NCI-H1092 (cell line): ENCODE measurements at regions not wholly inside any gene's neighbourhood (a gene's known extent, or its start where the extent isn't known, plus 50 kb on each side); places are given as distances from the start of the nearest gene placed in this dataset.

Experiments used
- DNase-seq: peaks from one replicate; lab custom pipeline; 2025; lab: John Stamatoyannopoulos, UW

DNA sequence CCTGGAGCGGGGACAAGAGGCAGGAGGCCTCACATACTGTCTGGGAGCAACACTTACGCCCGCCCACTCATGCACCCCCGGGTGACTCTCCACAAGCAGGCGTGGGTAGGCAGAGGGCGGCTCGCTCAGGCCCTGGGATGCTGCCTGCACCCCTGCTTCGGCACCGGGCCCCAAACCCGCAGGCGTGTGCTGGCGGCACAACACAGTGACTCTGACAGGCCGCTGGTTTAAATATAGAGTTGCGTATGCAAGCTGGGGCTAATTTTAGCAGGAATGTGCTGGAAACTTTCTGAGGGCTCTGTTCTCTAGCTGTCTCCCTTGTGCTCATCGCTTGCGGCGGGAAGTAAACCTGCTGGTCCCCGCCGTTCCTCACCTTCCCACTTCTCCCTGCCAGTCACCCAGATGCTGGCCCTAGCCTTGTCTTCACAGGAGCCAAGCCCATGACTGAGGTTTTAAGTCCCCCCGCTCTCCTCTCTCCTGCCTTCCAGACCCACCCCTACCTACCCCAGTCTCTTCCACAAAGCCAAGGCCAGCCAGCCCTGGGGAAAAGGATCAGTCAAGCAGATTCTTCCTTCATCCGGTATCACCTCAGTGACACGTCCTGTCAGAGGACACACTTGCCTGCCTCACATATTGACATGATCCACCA lies 94.5 kb upstream of the FOXP4 start:
- DNase-seq: no peak

DNA sequence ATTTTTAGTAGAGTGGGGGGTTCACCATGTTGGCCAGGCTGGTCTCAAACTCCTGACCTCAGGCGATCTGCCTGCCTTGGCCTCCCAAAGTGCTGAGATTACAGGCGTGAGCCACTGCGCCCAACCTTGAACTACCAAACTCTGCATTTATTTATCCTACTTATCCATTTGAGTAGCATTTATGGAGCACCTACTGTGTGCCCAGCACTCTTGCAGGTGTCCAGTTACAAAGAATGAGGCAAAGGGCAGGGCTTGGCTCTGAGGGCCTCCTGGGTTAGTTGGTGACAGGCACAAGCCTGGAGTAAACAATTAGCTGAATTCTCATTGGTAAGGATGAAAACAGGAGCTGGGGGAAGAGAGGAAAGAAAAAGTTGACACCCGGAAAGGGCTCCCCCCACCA lies 93.4 kb upstream of the FOXP4 start:
- DNase-seq: no peak

DNA sequence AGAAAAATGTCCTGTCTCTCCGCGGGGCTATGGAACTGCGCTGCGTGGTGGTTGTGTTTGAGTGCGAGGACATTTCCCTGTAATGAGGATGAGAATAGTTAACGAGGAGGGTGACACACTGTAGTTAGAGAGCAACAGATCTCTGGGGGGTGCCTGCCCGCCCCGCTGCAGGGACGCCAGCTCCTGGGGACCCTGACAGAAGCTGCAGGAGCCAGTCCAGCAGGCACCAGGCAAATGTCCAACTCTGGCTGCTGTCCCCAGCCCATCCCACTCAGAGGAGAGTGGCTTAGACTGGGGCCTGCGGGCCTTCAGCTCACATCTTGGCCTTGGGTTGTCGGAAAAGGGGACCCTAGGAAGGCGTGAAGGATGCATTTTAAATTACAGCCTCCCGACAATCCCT lies 92.9 kb upstream of the FOXP4 start:
- no peak for DNase-seq

DNA sequence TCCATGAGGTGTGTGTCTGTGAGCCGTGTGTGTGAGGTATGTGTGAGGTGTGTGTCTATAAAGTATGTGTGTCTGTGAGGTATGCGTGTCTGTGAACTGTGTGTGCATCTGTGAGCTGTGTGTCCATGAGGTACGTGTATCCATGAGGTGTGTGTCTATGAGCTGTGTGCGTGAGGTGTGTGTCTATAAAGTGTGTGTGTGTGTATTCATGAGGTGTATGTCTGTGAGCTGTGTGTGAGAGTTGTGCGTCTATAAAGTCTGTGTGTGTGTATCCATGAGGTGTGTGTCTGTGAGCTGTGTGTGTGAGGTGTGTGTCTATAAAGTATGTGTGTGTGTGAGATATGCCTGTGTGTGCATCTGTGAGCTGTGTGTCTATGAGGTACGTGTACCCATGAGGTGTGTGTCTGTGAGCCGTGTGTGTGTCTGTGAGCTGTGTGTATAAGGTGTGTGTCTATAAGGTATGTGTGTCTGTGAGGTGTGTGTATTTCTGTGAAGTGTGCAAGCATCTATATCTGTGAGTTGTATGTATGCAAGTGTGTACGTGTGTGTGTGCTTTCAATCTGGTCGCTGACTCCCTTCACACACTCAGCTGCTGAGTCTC lies 91.9 kb upstream of the FOXP4 start:
- no peak for DNase-seq

DNA sequence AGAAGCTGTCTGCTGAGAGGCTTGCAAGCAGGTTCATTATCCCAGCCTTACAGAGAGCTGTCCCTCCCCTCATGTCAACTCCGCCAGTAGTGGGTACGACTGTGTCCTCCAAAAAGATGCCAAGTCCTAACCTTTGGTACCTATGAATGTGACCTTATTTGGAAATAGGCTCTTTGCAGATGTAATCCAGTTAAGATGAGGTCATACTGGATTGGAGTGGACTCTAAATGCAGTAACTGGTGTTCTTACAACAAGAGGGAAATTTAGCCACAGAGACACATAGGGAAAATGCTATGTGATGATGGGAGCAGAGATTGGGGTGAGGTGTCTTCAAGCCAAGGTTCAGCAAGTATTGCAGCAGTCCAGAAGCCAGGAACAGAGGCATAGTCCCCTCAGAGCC lies 90.8 kb upstream of the FOXP4 start:
- DNase-seq: no peak

DNA sequence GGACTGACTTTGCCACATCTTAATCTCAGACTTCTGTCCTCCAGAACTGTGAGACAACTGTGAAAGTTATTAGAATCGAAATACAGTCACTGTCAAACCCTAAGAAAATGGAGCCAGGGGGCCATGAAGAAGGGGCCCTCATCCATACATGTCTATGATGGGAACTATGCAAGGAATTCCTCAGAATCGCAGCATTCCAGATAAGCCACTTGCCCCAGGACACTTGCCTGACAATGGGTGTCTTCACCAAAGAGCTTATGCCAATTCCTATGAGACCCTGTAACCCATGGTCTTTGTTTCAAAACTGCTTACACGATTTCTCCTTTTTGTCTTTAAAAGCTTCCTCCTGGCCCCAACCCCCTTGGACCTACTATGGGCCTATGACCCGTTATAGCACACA lies 90.4 kb upstream of the FOXP4 start:
- no peak for DNase-seq

DNA sequence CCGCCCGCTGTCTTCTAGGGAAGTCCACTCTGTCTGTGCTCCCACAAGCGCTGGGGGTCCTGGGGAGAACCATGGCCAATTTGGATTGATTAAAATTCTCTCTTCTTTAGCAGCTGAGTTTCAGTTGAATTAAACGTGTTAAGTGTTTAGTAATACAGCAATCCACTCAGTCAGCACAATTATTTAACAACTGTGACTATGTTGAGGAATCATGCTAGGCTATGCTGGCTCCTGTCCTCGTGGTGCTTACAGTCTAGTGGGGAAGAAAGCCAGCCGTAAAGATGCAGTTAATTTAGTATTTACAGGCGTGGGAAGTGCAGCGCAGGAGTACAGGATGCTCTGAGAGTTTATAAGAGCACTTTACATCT lies 88.9 kb upstream of the FOXP4 start:
- DNase-seq: no peak

DNA sequence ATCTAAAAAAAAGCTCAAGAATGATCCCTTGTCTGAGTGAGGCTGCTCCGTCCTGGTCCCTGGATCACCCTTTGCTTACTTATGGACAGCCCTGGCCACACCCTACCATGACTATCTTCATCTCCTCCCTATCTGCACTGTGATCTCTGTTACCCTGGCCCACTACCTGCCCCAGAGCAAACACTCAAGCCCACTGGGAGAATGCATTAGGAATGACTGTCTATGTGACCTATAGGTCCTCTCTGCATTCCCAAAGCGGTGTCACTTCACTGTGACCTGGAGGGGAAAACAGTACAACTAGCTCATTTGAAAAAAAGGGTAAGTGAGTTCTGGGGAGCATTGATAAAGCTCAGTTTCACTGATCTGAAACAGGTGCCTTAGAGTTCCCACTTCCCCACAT lies 86.4 kb upstream of the FOXP4 start:
- no peak for DNase-seq

DNA sequence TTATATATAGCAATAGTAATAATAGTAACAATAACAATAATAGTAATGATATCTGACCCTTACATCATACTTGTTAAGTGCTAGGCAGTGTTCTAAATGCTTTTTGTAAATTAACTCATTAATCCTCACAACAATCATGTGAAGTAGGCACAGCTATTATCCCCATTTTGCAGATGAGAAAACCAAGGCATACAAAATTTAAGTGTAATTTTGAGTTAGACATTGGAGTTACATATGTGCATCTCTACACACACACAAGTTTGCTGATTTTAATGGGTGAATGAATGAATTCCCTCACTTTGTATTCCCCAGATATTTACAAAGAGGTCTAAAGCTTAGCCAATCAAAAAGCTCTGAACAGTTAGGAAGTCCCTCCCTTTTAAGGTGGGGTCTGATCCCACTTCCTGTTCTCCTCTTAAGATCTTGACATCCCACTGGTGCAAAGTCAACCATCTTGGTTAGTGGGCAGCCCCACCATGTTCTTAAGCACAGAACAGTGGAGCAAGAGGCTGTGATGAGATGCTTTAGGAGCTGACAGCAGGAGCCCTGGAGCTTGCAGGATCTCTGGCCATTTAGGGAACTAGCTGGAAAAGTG lies 85.3 kb upstream of the FOXP4 start:
- no peak for DNase-seq

DNA sequence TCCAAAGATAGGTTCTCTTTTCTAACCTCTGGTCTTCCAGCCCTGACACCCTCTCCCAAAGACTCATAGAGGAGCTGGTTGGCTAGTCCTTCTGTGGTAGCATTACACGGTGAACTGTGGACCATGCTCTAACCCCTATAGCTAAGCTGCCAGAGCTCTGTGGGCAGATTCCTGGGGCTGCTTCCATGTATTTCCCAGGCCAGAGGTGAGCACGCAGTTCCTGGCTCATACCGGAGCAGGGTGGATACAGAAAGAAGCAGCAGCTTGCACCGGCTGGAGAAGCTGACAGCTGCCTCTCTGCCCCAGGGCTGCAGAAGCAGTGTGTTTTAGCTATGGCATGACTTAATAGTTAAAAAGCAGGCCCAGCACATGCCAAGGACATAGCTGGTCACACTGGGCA lies 84.1 kb upstream of the FOXP4 start:
- DNase-seq: no peak

DNA sequence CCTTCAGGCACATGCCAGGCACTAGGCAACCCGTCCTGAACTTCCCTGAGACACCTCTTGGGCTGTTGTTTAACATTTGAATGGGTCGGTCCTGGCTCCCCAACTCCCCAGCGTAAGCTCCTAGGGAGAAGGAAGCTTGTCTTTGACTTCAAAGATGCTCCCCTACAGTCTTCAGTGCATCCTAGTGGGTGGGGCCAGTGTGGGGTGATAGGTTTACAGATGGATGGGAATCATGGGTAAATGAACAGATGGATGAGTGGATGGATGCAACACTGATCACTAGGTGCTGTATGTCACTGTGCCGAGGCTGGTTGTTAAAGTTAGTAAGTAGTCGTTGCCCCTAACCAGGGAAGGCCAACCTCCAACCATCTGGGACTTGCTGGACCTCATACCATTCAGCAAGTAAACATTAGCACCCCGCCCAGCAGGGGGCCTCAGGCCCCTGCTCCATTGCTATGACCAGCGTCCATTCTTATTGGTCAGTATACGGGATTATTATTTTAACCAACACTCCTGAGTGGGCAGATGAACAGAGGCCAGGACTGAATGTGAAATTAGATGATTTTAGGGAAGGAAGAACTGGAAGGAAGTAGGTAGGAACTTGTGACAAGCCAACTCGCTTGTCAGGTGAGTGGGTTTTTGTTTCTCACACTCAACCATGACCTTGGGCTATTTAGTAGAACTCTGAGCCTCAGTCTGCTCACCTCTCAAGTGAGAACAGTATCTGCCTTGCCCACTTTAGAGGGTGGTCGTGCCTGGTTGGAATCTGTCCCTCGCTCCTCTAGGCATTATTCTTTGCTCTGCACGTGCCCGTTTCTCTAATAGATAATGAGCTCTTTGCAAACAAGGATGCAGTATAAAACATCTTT lies 82.9 kb upstream of the FOXP4 start:
- no peak for DNase-seq

DNA sequence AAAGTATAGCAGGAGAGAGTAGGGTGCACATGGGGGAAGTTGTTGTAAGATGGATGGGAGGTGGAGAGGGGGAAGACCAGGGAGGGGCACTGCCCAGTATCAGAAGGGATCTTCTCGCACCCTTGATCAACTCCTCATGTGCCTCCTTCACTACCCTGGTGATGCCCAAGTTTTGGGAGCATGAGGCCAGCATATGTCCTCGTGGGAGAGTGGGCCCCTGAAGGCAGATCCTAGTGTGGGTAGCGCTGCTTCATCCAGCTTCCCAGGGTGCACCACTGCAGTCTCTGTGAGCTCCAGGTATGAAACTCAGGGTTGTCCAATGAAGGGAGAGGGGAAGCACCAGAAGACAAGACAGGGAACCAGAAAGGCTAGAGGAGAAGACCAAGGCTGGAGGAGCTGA lies 82.2 kb upstream of the FOXP4 start:
- DNase-seq: no peak

DNA sequence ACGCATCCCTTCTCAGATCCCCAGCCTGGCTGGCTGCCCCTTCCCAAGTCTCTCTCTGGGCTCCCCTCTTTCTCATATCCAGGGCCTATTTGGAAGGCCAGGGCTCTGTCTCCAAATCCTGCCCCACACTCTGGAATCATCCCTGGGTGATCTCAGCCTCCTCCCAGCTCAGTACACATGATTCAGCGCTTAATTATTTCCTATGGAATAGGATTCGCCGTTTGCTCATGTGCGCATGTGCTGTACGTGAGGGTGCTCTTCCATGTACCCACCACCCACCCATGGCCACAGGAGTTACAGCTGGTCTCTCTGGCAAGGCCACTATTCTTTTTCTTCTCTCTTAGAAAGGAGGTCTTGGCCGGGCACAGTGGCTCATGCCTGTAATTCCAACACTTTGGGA lies 81.7 kb upstream of the FOXP4 start:
- DNase-seq: no peak

DNA sequence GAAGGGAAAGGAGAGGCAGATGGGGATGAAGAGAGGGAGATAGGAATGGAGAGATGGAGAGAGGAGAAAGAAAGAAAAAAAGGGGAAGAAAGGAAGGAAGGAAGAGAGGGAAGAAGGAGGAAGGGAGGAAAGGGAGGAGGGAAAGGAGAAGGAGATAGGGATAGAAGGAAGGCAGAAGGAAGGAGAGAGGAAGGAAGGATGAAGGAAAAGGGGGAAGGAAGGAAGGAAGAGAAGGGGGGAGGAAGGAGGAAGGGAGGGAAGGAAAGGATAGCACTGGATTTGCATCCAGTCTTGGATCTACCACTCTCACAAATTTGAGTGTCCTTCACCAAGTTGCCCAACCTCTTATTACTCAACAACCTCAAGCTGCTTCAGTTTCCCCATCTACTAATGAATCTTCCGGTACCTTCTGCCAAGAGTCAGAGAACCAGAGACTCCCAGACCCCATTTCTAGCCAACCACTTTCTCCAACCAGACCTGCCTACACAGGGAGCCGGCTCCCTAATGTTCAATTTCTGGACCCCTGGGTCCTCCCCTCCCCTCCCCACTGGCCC lies 79.7 kb upstream of the FOXP4 start:
- DNase-seq: no peak

DNA sequence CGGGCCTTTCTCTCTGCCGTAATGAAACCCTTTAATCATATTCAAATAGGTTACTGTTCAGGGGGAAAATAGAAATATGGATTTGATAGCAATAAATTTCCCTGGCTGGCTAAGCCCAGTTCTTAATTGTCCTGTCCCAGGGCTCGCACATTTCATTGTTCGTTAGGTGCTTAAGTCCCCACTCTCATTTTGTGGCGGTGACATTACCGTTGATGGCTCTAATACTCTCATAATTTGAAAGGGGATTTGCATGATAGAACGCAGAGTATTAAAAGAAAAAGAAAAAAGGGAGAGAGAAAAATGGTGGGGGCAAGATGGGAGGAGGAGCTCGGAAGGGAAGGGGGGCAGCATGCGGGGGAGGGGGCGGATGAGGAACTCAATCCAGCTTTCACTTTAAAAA lies 79.1 kb upstream of the FOXP4 start:
- no peak for DNase-seq

DNA sequence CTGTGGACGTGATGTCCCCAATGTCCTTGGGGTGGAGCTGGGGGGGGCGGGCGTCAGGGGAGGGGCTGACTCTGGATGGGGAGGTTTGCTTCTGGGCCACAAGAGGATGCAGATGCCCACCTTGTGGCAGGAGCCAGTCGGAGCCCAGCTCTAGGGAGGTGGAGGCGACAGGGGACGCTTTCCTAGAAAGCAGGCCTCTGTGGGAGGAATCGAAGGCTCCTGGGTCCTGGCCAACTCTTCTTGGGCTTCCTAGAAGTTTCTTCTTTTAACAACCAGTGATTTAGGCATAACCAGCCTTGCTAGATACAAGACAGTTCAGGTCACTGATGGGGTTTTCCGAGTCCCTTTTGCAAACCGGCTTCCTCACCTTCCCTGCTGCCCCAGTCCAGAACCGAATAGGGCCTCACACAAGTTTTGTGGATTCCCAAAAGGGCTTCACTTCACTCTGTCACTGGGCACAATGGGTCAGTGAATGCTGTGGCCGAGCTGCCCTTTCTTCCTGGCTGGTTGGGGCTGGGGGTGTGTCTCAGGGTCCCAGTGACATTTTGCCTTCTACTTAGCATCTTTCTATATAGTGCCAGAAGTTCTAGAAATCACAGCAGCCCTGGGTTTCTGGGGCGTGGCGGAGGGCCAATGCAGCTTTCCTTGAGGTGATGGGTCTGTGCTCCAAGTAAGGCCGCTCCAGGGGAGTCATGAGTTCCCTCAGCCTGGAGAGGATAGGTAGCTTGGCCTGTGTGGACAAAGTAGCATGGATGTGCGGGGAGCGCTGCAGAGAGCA lies 78.4 kb upstream of the FOXP4 start:
- no peak for DNase-seq

DNA sequence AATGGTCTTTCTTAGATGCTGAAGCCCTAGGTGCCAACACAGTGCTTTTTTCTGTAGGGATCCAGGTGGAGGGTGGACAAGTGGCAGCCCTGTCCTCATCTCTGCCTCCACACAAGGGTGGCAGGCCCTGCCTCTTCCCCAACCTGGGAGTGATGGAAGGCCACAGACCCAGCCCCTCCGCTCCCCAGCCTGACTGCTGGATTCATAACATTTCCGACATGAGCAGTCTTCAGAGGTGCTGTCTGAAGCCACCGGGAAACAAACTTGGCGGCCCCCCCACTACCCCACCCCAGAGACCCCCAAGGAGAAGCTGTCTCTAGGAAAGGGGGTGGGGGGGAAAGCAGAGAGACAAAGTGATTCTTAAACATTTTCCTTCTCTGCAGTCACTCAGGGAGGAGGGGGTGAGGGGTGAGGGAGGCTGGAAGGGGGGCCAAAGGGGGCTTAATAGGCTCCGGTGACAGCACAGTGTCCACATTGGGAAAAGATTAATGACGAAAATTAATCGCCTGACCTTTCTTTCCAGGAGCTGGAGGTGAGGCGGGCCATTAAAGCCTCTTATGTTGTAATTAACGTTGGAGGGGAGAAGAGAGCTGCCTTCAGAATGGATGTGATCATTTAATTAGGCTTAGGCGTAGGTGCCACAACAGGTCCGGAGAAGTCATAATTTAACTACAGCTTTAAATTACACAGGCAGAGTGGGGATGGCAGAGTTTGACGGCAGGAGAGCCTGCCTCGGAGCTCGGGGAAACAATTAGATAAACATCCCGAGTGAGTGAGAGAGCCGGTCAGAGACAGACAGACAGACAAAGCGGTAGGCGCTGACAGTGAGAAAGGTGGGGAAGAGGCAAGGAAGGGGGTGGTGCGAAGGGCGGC lies 76.8 kb upstream of the FOXP4 start:
- DNase-seq: no peak

DNA sequence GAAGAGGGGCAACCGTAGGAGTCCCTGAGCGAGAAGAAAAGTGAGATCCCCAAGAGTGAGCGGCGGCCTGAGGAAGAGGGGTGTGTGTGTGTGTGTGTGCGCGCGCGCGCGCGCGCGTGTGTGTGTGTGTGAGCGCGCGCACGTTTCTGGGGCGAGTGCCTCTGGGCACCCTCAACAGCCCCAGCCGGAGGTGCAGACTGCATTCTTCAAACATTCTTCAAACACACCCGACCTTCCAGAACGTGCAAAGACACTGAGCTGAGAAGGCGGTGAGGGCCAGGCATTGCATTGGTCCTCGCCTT lies 76.2 kb upstream of the FOXP4 start:
- DNase-seq: no peak

DNA sequence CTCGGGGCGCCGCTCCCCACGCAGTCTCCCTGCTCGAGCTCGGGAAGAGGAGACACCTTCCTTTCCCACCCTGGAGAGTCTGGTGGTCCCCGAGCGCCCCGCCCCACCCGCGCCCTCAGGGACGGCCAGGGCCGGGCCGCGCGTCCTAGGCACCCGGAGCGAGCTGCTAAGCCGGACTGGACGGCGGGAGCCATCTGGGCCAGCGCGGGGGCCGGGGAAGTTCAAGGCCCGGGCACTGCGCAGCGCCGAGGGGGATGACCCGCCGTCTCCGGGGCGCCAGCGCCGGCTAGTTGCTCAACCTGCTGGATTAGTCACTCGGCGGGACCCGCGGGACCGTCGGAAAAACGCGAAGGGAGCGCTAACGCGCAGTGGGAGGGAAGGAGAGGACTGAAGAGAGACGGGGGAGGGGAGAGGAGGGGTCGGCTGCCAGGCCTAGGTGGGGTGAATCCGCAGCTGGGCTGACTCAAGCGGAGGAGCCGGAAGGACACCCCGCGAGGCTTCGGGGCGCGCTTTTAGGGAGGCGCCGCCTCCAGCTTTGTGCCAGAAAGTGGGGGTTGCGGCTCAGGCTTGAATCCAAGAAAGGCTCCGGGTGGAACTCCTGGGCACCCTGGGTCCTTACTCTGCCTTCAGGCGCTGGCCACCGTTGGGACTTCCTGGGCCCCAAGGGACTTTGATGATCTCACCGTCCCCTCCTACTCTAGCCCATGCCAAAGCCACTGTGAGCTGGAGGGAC lies 75.7 kb upstream of the FOXP4 start:
- no peak for DNase-seq

DNA sequence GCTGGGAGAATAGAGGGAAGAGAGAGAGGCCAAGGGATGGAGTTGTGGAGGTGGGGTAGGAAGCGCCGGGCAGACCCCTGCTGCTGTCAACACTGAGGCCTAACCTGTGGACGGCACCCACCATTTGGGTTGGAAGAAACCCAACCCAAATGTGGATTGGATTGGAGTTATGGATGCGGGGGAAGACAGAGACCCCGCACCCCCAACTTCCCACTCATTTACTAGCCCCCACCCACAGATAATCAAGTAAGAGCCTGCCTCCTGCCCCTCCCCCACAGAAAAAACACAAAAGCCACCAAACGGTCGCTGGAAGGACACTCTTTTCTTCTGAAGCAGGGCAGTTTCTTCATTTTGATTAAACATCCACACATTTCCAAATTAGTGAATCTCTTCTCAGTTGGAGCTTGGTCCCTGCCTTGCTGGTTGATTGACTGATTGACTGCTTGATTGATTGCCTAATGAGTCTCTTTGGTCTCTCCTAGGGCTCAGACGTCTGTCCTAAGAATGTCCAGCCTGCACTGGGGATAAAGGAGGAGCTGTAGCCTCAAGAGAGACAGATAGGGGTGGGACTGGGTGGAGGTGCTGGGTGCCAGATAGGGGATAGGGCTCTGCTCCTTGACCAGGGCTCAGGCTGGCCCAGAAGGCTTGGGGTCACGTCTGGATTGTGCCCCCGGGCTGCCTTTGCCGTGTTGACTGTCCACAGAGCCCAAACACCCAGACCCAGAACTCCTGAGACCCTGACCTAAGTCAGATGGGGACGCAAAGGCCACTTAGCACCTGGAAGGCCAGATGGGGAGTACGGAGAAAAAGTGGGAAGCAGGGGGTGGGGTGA lies 74.9 kb upstream of the FOXP4 start:
- DNase-seq: no peak
